CD4-positive, CD25-positive, alpha-beta regulatory T cell (primary cell): ENCODE measurements at regions not wholly inside any gene's neighbourhood (a gene's known extent, or its start where the extent isn't known, plus 50 kb on each side); places are given as distances from the start of the nearest gene placed in this dataset.
"Not testable (repeated sequence)": the region's sequence is repeated elsewhere in the genome, so short reads cannot be mapped to it uniquely, and the experiment has no call there.

Source experiments
- ATAC-seq, 2 donors: fragments of 150-1000 bp; cut with Tn5 transposase; one replicate each; pipeline ENCODE4 v1.10.0; 2021; ENCODE audit warnings: low read depth in 2 of 2, moderate number of reproducible peaks in 2 of 2, moderate library complexity in 1 of 2
- DNase-seq, 3 donors: peaks; one replicate each; pipeline versions ENCODE4 v3.0.0 to v3.0.0-alpha.2; 2012 to 2022; ENCODE audit warnings: mixed read lengths in 1 of 3
- H3K27ac ChIP-seq: one replicate; pipeline ENCODE4 v1.7.0; 2013; ENCODE audit warnings: mild to moderate bottlenecking, low read length; ENCODE audit not compliant: insufficient read depth, poor library complexity, severe bottlenecking
- H3K27me3 ChIP-seq: one replicate; pipeline ENCODE4 v1.7.0; 2013; ENCODE audit warnings: low read length; ENCODE audit not compliant: control insufficient read depth, insufficient read depth
- H3K36me3 ChIP-seq: one replicate; pipeline ENCODE4 v1.7.0; 2013; ENCODE audit warnings: mild to moderate bottlenecking, low read length, moderate library complexity; ENCODE audit not compliant: control insufficient read depth, insufficient read depth
- H3K4me1 ChIP-seq: 2 replicates; pipeline ENCODE4 v1.7.0; 2013; ENCODE audit warnings: mild to moderate bottlenecking, low read length; ENCODE audit not compliant: insufficient read depth, control insufficient read depth, poor library complexity, severe bottlenecking
- H3K4me3 ChIP-seq: one replicate; pipeline ENCODE4 v1.7.0; 2013; ENCODE audit warnings: low read depth, mild to moderate bottlenecking, low read length, moderate library complexity
- H3K9me3 ChIP-seq, 2 experiments: 1 replicate in 1 of 2; 2 replicates in 1 of 2; pipeline ENCODE4 v1.7.0; 2013; ENCODE audit warnings: low read length in 2 of 2, mild to moderate bottlenecking in 1 of 2, moderate library complexity in 1 of 2; ENCODE audit not compliant: control insufficient read depth in 2 of 2
- H3K27ac Mint-ChIP-seq, 3 donors: one replicate each; pipeline ENCODE4 v1.8.0; 2020 to 2022; ENCODE audit warnings: mild to moderate bottlenecking in 3 of 3, mixed read lengths in 3 of 3, moderate library complexity in 2 of 3
- H3K27me3 Mint-ChIP-seq: one replicate; pipeline ENCODE4 v1.8.0; 2022; ENCODE audit warnings: mild to moderate bottlenecking, mixed read lengths
- H3K36me3 Mint-ChIP-seq: one replicate; pipeline ENCODE4 v1.8.0; 2020; ENCODE audit warnings: mixed read lengths
- H3K4me1 Mint-ChIP-seq, 4 donors: one replicate each; pipeline ENCODE4 v1.8.0; 2020 to 2022; ENCODE audit warnings: mixed read lengths in 4 of 4, mild to moderate bottlenecking in 1 of 4
- H3K4me3 Mint-ChIP-seq, 4 donors: one replicate each; pipeline ENCODE4 v1.8.0; 2020 to 2022; ENCODE audit warnings: mild to moderate bottlenecking in 4 of 4, mixed read lengths in 4 of 4, moderate library complexity in 3 of 4
- H3K9me3 Mint-ChIP-seq, 7 donors: one replicate each; pipeline ENCODE4 v1.8.0; 2020 to 2022; ENCODE audit warnings: mixed read lengths in 7 of 7, mild to moderate bottlenecking in 3 of 7, moderate library complexity in 2 of 7

GRCh38 chr21:31596055-31596454, 63.4 kb upstream of the SOD1 start:
- no peaks in the 10 kb centered on the region for H3K36me3 ChIP-seq
- H3K27ac ChIP-seq = no peak overlapping the region
- Mint-ChIP-seq H3K4me1 (no peaks in the 10 kb centered on the region), H3K27me3 (peaks cover 5% of the 10 kb centered on the region), H3K9me3 (peaks cover 0 to 2% (median 0%) of the 10 kb centered on the region in 7 donors), H3K36me3 (no peaks in the 10 kb centered on the region), H3K27ac (no peak overlapping the region), H3K4me3 (no peak overlapping the region)
- H3K4me3 ChIP-seq = no peak overlapping the region
- no peaks in the 10 kb centered on the region for H3K9me3 ChIP-seq
- ATAC-seq (no peak), DNase-seq (no peak)
- no peaks in the 10 kb centered on the region for H3K4me1 ChIP-seq
- H3K27me3 ChIP-seq = no peaks in the 10 kb centered on the region

- H3K4me1 ChIP-seq = no peaks in the 10 kb centered on the region
- H3K36me3 Mint-ChIP-seq = no peaks in the 10 kb centered on the region
- no peaks in the 10 kb centered on the region for H3K9me3 ChIP-seq
- no peak for DNase-seq
- peaks cover 0 to 2% (median 0%) of the 10 kb centered on the region in 7 donors for H3K9me3 Mint-ChIP-seq
- no peak overlapping the region for H3K27ac Mint-ChIP-seq
- H3K4me3 ChIP-seq = no peak overlapping the region
- ATAC-seq = no peak
- peaks cover 5% of the 10 kb centered on the region for H3K27me3 Mint-ChIP-seq
- H3K36me3 ChIP-seq = no peaks in the 10 kb centered on the region
- H3K4me1 Mint-ChIP-seq = no peaks in the 10 kb centered on the region
- no peak overlapping the region for H3K27ac ChIP-seq
- H3K4me3 Mint-ChIP-seq = no peak overlapping the region
- H3K27me3 ChIP-seq = no peaks in the 10 kb centered on the region
Measured at GRCh38 chr21:31594726-31595125, 64.8 kb upstream of the SOD1 start.

- Mint-ChIP-seq H3K27ac (no peak overlapping the region), H3K9me3 (peaks cover 0 to 1% (median 0%) of the 10 kb centered on the region in 7 donors), H3K4me1 (no peaks in the 10 kb centered on the region), H3K27me3 (peaks cover 5% of the 10 kb centered on the region), H3K4me3 (no peak overlapping the region), H3K36me3 (no peaks in the 10 kb centered on the region)
- Histone ChIP-seq H3K36me3 (no peaks in the 10 kb centered on the region), H3K4me3 (no peak overlapping the region), H3K27me3 (no peaks in the 10 kb centered on the region), H3K9me3 (no peaks in the 10 kb centered on the region), H3K27ac (no peak overlapping the region), H3K4me1 (no peaks in the 10 kb centered on the region)
- ATAC-seq (no peak), DNase-seq (no peak)
Measured at GRCh38 chr21:31594279-31594678, 65.2 kb upstream of the SOD1 start.

- no peak overlapping the region for H3K27ac ChIP-seq
- no peak for ATAC-seq
- H3K27me3 ChIP-seq = peaks cover 1% of the 10 kb centered on the region
- no peaks in the 10 kb centered on the region for H3K9me3 Mint-ChIP-seq
- no peaks in the 10 kb centered on the region for H3K36me3 ChIP-seq
- H3K27ac Mint-ChIP-seq = no peak overlapping the region
- no peak overlapping the region for H3K4me3 Mint-ChIP-seq
- peaks cover 5% of the 10 kb centered on the region for H3K27me3 Mint-ChIP-seq
- H3K9me3 ChIP-seq = no peaks in the 10 kb centered on the region
- no peaks in the 10 kb centered on the region for H3K4me1 Mint-ChIP-seq
- H3K36me3 Mint-ChIP-seq = no peaks in the 10 kb centered on the region
- no peak for DNase-seq
- H3K4me1 ChIP-seq = no peaks in the 10 kb centered on the region
- no peak overlapping the region for H3K4me3 ChIP-seq
Measured at GRCh38 chr21:31592963-31593560, 66.4 kb upstream of the SOD1 start.

GRCh38 chr21:31592516-31592915, 67.0 kb upstream of the SOD1 start:
- Histone ChIP-seq H3K9me3 (no peaks in the 10 kb centered on the region), H3K4me1 (no peaks in the 10 kb centered on the region), H3K4me3 (no peak overlapping the region), H3K36me3 (no peaks in the 10 kb centered on the region), H3K27ac (no peak overlapping the region), H3K27me3 (peaks cover 2% of the 10 kb centered on the region)
- DNase-seq (no peak), ATAC-seq (no peak)
- Mint-ChIP-seq H3K4me1 (peaks cover 0 to under 1% (median 0%) of the 10 kb centered on the region in 4 donors), H3K4me3 (no peak overlapping the region), H3K27ac (no peak overlapping the region), H3K9me3 (no peaks in the 10 kb centered on the region), H3K27me3 (peaks cover 5% of the 10 kb centered on the region), H3K36me3 (no peaks in the 10 kb centered on the region)

- Mint-ChIP-seq H3K36me3 (no peaks in the 10 kb centered on the region), H3K27me3 (peaks cover 11% of the 10 kb centered on the region), H3K4me1 (peaks cover 0 to 4% (median 0%) of the 10 kb centered on the region in 4 donors), H3K4me3 (no peak overlapping the region), H3K27ac (peak overlapping the region in 1 of 3 donors; percentile 53), H3K9me3 (no peaks in the 10 kb centered on the region)
- ATAC-seq (no peak), DNase-seq (no peak)
- H3K4me3 ChIP-seq = no peak overlapping the region
- no peaks in the 10 kb centered on the region for H3K9me3 ChIP-seq
- H3K36me3 ChIP-seq = no peaks in the 10 kb centered on the region
- no peak overlapping the region for H3K27ac ChIP-seq
- H3K27me3 ChIP-seq = peaks cover 2% of the 10 kb centered on the region
- H3K4me1 ChIP-seq = no peaks in the 10 kb centered on the region
Measured at GRCh38 chr21:31589820-31590219, 69.7 kb upstream of the SOD1 start.

GRCh38 chr21:31586118-31586517, 73.4 kb upstream of the SOD1 start:
- Histone ChIP-seq H3K4me3 (no peak overlapping the region), H3K27me3 (peaks cover 2% of the 10 kb centered on the region), H3K36me3 (no peaks in the 10 kb centered on the region), H3K4me1 (no peaks in the 10 kb centered on the region), H3K27ac (no peak overlapping the region), H3K9me3 (no peaks in the 10 kb centered on the region)
- Mint-ChIP-seq H3K9me3 (no peaks in the 10 kb centered on the region), H3K4me3 (no peak overlapping the region), H3K4me1 (peaks cover 0 to 4% (median 0%) of the 10 kb centered on the region in 4 donors), H3K27ac (no peak overlapping the region), H3K36me3 (no peaks in the 10 kb centered on the region), H3K27me3 (peaks cover 10% of the 10 kb centered on the region)
- DNase-seq (no peak), ATAC-seq (no peak)

- H3K27ac ChIP-seq, H3K4me1 ChIP-seq, H3K9me3 Mint-ChIP-seq, H3K36me3 Mint-ChIP-seq, H3K27me3 ChIP-seq, H3K4me1 Mint-ChIP-seq, H3K27ac Mint-ChIP-seq, H3K27me3 Mint-ChIP-seq, DNase-seq, ATAC-seq, H3K9me3 ChIP-seq, H3K36me3 ChIP-seq, H3K4me3 ChIP-seq, H3K4me3 Mint-ChIP-seq: not testable (repeated sequence)
Measured at GRCh38 chr21:31583937-31584336, 75.6 kb upstream of the SOD1 start.
